Osteoblast (primary cell): ENCODE measurements at regions not wholly inside any gene's neighbourhood (a gene's known extent, or its start where the extent isn't known, plus 50 kb on each side); places are given as distances from the start of the nearest gene placed in this dataset.

Source experiments
- DNase-seq: peaks from one replicate; pipeline ENCODE4 v3.0.0; 2011; ENCODE audit warnings: low spot score, mixed read lengths; ENCODE audit not compliant: insufficient read length; ENCODE audit errors: missing footprints
- H2AFZ ChIP-seq: 2 replicates; pipeline ENCODE4 v1.6.0; 2011; ENCODE audit warnings: mild to moderate bottlenecking, low read length
- H3K27ac ChIP-seq: 2 replicates; pipeline ENCODE4 v1.5.1; 2011; ENCODE audit warnings: mild to moderate bottlenecking, low read depth, low read length, moderate library complexity
- H3K27me3 ChIP-seq: 2 replicates; pipeline ENCODE4 v1.6.0; 2012; ENCODE audit warnings: mild to moderate bottlenecking, control low read depth, inconsistent platforms, low read length, moderate library complexity; ENCODE audit not compliant: insufficient read depth
- H3K36me3 ChIP-seq: 2 replicates; pipeline ENCODE4 v1.5.1; 2011; ENCODE audit warnings: mild to moderate bottlenecking, low read length, control low read depth, moderate library complexity; ENCODE audit not compliant: insufficient read depth
- H3K4me1 ChIP-seq: 2 replicates; pipeline ENCODE4 v1.5.1; 2011; ENCODE audit warnings: mild to moderate bottlenecking, low read length, control low read depth, moderate library complexity; ENCODE audit not compliant: insufficient read depth
- H3K4me2 ChIP-seq: 2 replicates; pipeline ENCODE4 v1.6.0; 2011; ENCODE audit warnings: mild to moderate bottlenecking, low read length; ENCODE audit not compliant: insufficient read depth
- H3K4me3 ChIP-seq: fragments of 200-600 bp; sonication (generic); 3 replicates; pipeline ENCODE4 v1.5.1; 2012; ENCODE audit warnings: mild to moderate bottlenecking, low read length, inconsistent platforms; ENCODE audit not compliant: insufficient read depth
- H3K79me2 ChIP-seq: 2 replicates; pipeline ENCODE4 v1.6.0; 2012; ENCODE audit warnings: mild to moderate bottlenecking, low read length, control low read depth, inconsistent platforms; ENCODE audit not compliant: insufficient read depth
- H3K9me3 ChIP-seq: 2 replicates; pipeline ENCODE4 v1.5.1; 2011; ENCODE audit warnings: low read depth, low read length, control low read depth
- H4K20me1 ChIP-seq: 2 replicates; pipeline ENCODE4 v1.6.0; 2012; ENCODE audit warnings: mild to moderate bottlenecking, low read length, control low read depth; ENCODE audit not compliant: insufficient read depth
- CTCF ChIP-seq: IDR thresholded peaks from 2 replicates; pipeline ENCODE4 v1.5.1; 2011; ENCODE audit warnings: mild to moderate bottlenecking, low read depth, low read length, moderate library complexity; ENCODE audit errors: extremely low read depth

- Histone ChIP-seq H3K27me3 (peaks cover 6% of the 10 kb centered on the region), H3K36me3 (no peaks in the 10 kb centered on the region), H2AFZ (no peak overlapping the region), H4K20me1 (no peaks in the 10 kb centered on the region), H3K79me2 (no peaks in the 10 kb centered on the region), H3K4me2 (no peak overlapping the region), H3K4me1 (peaks cover 10% of the 10 kb centered on the region), H3K9me3 (no peaks in the 10 kb centered on the region), H3K4me3 (no peak overlapping the region), H3K27ac (no peak overlapping the region)
- no peak for TF ChIP-seq CTCF
- no peak for DNase-seq
These were observed 279.6 kb downstream of the TMEM38B start for GRCh38 chr9:105973951-105974351.

GRCh38 chr9:105975886-105976645 lies 281.7 kb downstream of the TMEM38B start:
- no peak for DNase-seq
- no peak for TF ChIP-seq CTCF
- Histone ChIP-seq H3K4me1 (peaks cover 10% of the 10 kb centered on the region), H3K79me2 (no peaks in the 10 kb centered on the region), H3K9me3 (no peaks in the 10 kb centered on the region), H2AFZ (no peak overlapping the region), H3K27ac (no peak overlapping the region), H3K4me2 (no peak overlapping the region), H4K20me1 (no peaks in the 10 kb centered on the region), H3K36me3 (no peaks in the 10 kb centered on the region), H3K27me3 (peaks cover 9% of the 10 kb centered on the region), H3K4me3 (no peak overlapping the region)

GRCh38 chr9:105978336-105978735 lies 284.0 kb downstream of the TMEM38B start:
- H3K9me3 ChIP-seq, result no peaks in the 10 kb centered on the region
- DNase-seq, result no peak
- TF ChIP-seq CTCF, result no peak
- no peak overlapping the region for H2AFZ ChIP-seq
- no peak overlapping the region for H3K4me2 ChIP-seq
- no peak overlapping the region for H3K27ac ChIP-seq
- no peaks in the 10 kb centered on the region for H3K36me3 ChIP-seq
- no peaks in the 10 kb centered on the region for H3K79me2 ChIP-seq
- peaks cover 10% of the 10 kb centered on the region for H3K4me1 ChIP-seq
- H3K27me3 ChIP-seq, result peaks cover 9% of the 10 kb centered on the region
- H4K20me1 ChIP-seq, result no peaks in the 10 kb centered on the region
- no peak overlapping the region for H3K4me3 ChIP-seq

- DNase-seq, result no peak
These were observed 284.5 kb downstream of the TMEM38B start for GRCh38 chr9:105978826-105979225.

More at GRCh38 chr9:105978826-105979225, 284.5 kb downstream of the TMEM38B start:
- Histone ChIP-seq H3K36me3 (no peaks in the 10 kb centered on the region), H3K27ac (no peak overlapping the region), H3K4me1 (peaks cover 10% of the 10 kb centered on the region), H3K4me2 (no peak overlapping the region), H3K27me3 (peaks cover 9% of the 10 kb centered on the region), H2AFZ (no peak overlapping the region), H3K4me3 (no peak overlapping the region), H3K9me3 (no peaks in the 10 kb centered on the region), H3K79me2 (no peaks in the 10 kb centered on the region), H4K20me1 (no peaks in the 10 kb centered on the region)
- no peak for TF ChIP-seq CTCF
